HepG2 (cell line): ENCODE measurements at regions not wholly inside any gene's neighbourhood (a gene's known extent, or its start where the extent isn't known, plus 50 kb on each side); places are given as distances from the start of the nearest gene placed in this dataset.

ENCODE experiments used
- ATAC-seq: fragments of 200-7000 bp; cut with Tn5 transposase; 3 replicates; pipeline ENCODE4 v1.9.1; 2020; ENCODE audit warnings: mild to moderate bottlenecking, moderate library complexity
- BruUV-seq: library from RNA; stranded (reverse); fragments of 400-500 nt; replicated peaks from 2 replicates; lab custom pipeline; 2021; lab: Mats Ljungman, UMichigan
- CTCF ChIA-PET: fragments of 300-600 bp; formaldehyde crosslinking; extraction: SDS; loops from one replicate; lab custom pipeline; 2021; ENCODE audit warnings: low total read pairs, inconsistent platforms, low intra/inter-chr PET ratio; lab: Yijun Ruan, JAX
- POLR2A ChIA-PET: fragments of 350-600 bp; sonication (Branson Sonifier 250); formaldehyde crosslinking; loops from one replicate; lab custom pipeline; 2020; ENCODE audit warnings: antibody characterized with exemption, inconsistent platforms; lab: Yijun Ruan, JAX
- DNase-seq: peaks from one replicate; pipeline ENCODE4 v3.0.0-alpha.2; 2015; ENCODE audit warnings: low spot score
- FAIRE-seq: peaks from 3 replicates; lab custom pipeline; 2011; peaks lifted over from hg19 to GRCh38; lab: Jason Lieb, UNC
- H2AFZ ChIP-seq: one replicate; pipeline ENCODE4 v1.6.1; 2011; ENCODE audit warnings: low read length, inconsistent platforms
- H3K27ac ChIP-seq: fragments of 300-600 bp; 3 replicates; pipeline ENCODE4 v1.8.0; 2011; ENCODE audit warnings: mixed run types, mild to moderate bottlenecking, mixed read lengths, low read length, inconsistent platforms; ENCODE audit not compliant: insufficient read depth; ENCODE audit errors: extremely low read length
- H3K27me3 ChIP-seq, 2 experiments: fragments of 200-600 bp in 1 of 2; 2 replicates in 1 of 2; 3 replicates in 1 of 2; pipeline versions ENCODE4 v1.6.0 to v1.8.0; 2011; ENCODE audit warnings: low read length in 2 of 2, mild to moderate bottlenecking in 2 of 2, moderate library complexity in 2 of 2, inconsistent platforms in 1 of 2; ENCODE audit not compliant: insufficient read depth in 2 of 2, control insufficient read depth in 1 of 2
- H3K36me3 ChIP-seq, 2 experiments: fragments of 200-600 bp in 1 of 2; replicated peaks in 1 of 2; 2 replicates in 1 of 2; 3 replicates in 1 of 2; pipeline versions ENCODE4 v1.5.1 to v1.8.0; 2011; ENCODE audit warnings: low read length in 2 of 2, inconsistent platforms in 1 of 2; ENCODE audit not compliant: insufficient read depth in 2 of 2, control insufficient read depth in 1 of 2
- H3K4me1 ChIP-seq: 2 replicates; pipeline ENCODE4 v1.5.1; 2012; ENCODE audit warnings: low read length, inconsistent platforms; ENCODE audit not compliant: insufficient read depth
- H3K4me2 ChIP-seq: 2 replicates; pipeline ENCODE4 v1.6.0; 2011; ENCODE audit warnings: low read depth, low read length, inconsistent platforms
- H3K4me3 ChIP-seq, 3 experiments: fragments of 200-600 bp in 1 of 3; sonication (generic), shearing (Covaris generic) in 1 of 3; replicated peaks in 1 of 3; 2 replicates each; pipeline ENCODE4 v1.5.1; 2011 to 2016; ENCODE audit warnings: low read length in 3 of 3, inconsistent platforms in 2 of 3, low read depth in 2 of 3, mild to moderate bottlenecking in 2 of 3, control low read depth in 1 of 3, mixed read lengths in 1 of 3; ENCODE audit not compliant: insufficient read depth in 1 of 3
- H3K79me2 ChIP-seq: one replicate; pipeline ENCODE4 v1.6.1; 2011; ENCODE audit warnings: low read length, inconsistent platforms; ENCODE audit not compliant: insufficient read depth
- H3K9ac ChIP-seq: 2 replicates; pipeline ENCODE4 v1.6.0; 2011; ENCODE audit warnings: mild to moderate bottlenecking, low read depth, low read length, inconsistent platforms; ENCODE audit not compliant: insufficient read depth
- H3K9me3 ChIP-seq: 2 replicates; pipeline ENCODE4 v1.5.1; 2012; ENCODE audit warnings: mild to moderate bottlenecking, low read length
- H4K20me1 ChIP-seq: 2 replicates; pipeline ENCODE4 v1.6.0; 2011; ENCODE audit warnings: inconsistent platforms, mild to moderate bottlenecking, low read length, moderate library complexity; ENCODE audit not compliant: insufficient read depth
- AHR ChIP-seq: IDR thresholded peaks from 2 replicates; pipeline ENCODE4 v1.6.1; 2018; ENCODE audit warnings: missing genetic modification reagents, missing compliant biosample characterization
- ETV6 ChIP-seq: sonication (generic); formaldehyde crosslinking; conservative IDR thresholded peaks from 2 replicates; pipeline ENCODE4 v1.4.0; 2020; ENCODE audit warnings: missing genetic modification reagents
- HMGA1 ChIP-seq: sonication (generic); formaldehyde crosslinking; conservative IDR thresholded peaks from 2 replicates; pipeline ENCODE4 v1.4.0; 2020; ENCODE audit warnings: missing genetic modification reagents
- NR3C1 ChIP-seq: sonication (generic); formaldehyde crosslinking; IDR thresholded peaks from 2 replicates; pipeline ENCODE4 v1.4.0; 2020; ENCODE audit warnings: missing genetic modification reagents
- PHB2 ChIP-seq: fragments of 450-650 bp; IDR thresholded peaks from 2 replicates; pipeline ENCODE4 v1.6.1; 2018; ENCODE audit not compliant: partially characterized antibody
- SOX13 ChIP-seq, 3 experiments: fragments of 450-650 bp in 1 of 3; sonication (generic) in 1 of 3; formaldehyde crosslinking in 1 of 3; IDR thresholded peaks in 2 of 3; conservative IDR thresholded peaks in 1 of 3; 2 replicates each; pipeline versions ENCODE4 v1.5.0 to v1.6.1; 2016 to 2020; ENCODE audit warnings: antibody characterized with exemption in 1 of 3, mild to moderate bottlenecking in 1 of 3, missing compliant biosample characterization in 1 of 3, missing genetic modification reagents in 1 of 3, moderate library complexity in 1 of 3
- TAF1 ChIP-seq: sonication (generic); formaldehyde crosslinking; IDR thresholded peaks from 2 replicates; pipeline ENCODE4 v1.4.0; 2020; ENCODE audit warnings: missing genetic modification reagents
- U2AF2 ChIP-seq: fragments of 200-400 bp; formaldehyde crosslinking; IDR thresholded peaks from 2 replicates; pipeline ENCODE4 v1.6.1; 2017; ENCODE audit warnings: low read depth, mild to moderate bottlenecking, low read length
- ZFY ChIP-seq: sonication (generic); formaldehyde crosslinking; IDR thresholded peaks from 2 replicates; pipeline ENCODE4 v1.4.0; 2020; ENCODE audit warnings: missing genetic modification reagents
- ZNF138 ChIP-seq: sonication (generic); formaldehyde crosslinking; IDR thresholded peaks from 2 replicates; pipeline ENCODE4 v1.5.0; 2020; ENCODE audit warnings: mild to moderate bottlenecking, low read depth, missing genetic modification reagents
- ZNF484 ChIP-seq: sonication (generic); formaldehyde crosslinking; IDR thresholded peaks from 2 replicates; pipeline ENCODE4 v1.5.1; 2020; ENCODE audit warnings: mild to moderate bottlenecking, low read depth, missing genetic modification reagents, borderline replicate concordance
- ZNF724P ChIP-seq: sonication (generic); formaldehyde crosslinking; IDR thresholded peaks from 2 replicates; pipeline ENCODE4 v1.8.0; 2022; ENCODE audit warnings: missing genetic modification reagents, borderline replicate concordance
- WGBS: methylation state at CpG from one replicate; pipeline ENCODE4 v1.1.6; 2017; ENCODE audit warnings: low lambda C conversion rate; 5-methylcytosine and 5-hydroxymethylcytosine counted together
- in situ Hi-C: cut with HindIII; loops from 2 replicates; pipeline ENCODE4 v1.10.0; 2017; ENCODE audit warnings: low pct_unique_long_range_greater_than_20kb; ENCODE audit not compliant: extremely low pct_ligation_motif_present
- intact Hi-C: fragments of 100-400 bp; cut with micrococcal nuclease; formaldehyde crosslinking; loops from one replicate; pipeline ENCODE4 v1.10.0; 2022; ENCODE audit not compliant: unreplicated experiment
- TF ChIP-seq, protein P1 (sequence below): sonication (generic); formaldehyde crosslinking; IDR thresholded peaks from 2 replicates; pipeline ENCODE4 v1.5.1; 2020; ENCODE audit warnings: missing genetic modification reagents, mild to moderate bottlenecking, borderline replicate concordance

DNA sequence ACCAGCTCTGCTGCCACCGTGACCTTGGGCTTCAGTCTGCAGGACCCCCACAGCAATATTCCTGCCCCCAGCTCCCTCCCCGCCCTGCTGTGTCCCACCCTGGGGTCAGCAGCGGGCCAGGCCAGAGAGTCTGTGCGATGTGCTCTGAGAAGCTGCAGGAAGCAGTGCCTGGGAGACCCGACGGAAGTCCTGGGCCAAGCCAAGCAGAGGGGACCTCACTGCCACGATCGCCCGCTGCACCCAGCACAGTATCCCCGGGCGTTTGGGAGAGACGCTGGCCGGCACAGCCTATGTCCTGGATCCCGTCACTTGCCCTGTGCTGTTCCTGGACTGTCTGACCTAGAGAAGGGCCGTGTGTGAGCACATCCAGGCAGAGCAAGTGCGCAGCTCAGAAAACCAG, 106.6 kb upstream of the TTC34 start:
- Histone ChIP-seq H3K9me3 (no peaks in the 10 kb centered on the region), H3K27me3 (peaks cover 17 to 59% of the 10 kb centered on the region in 2 experiments), H3K79me2 (no peaks in the 10 kb centered on the region), H3K4me3 (no peak overlapping the region), H2AFZ (no peak overlapping the region), H3K36me3 (no peaks in the 10 kb centered on the region), H3K4me2 (no peak overlapping the region), H3K27ac (no peak overlapping the region), H3K4me1 (peaks cover 5% of the 10 kb centered on the region; the same call in 1 of the 2 replicates), H3K9ac (no peak overlapping the region), H4K20me1 (0 out of 2 replicates have a peak, but pooled peaks cover 4% of the 10 kb centered on the region)
- ChIA-PET POLR2A (no interaction called here), CTCF (no interaction called here)
- DNase-seq = no peak
- intact Hi-C loops (no loop called here), in situ Hi-C loops (no loop called here)
- TF ChIP-seq HMGA1 (CRISPR knock-in tag) (no peak), ZNF724P (no peak), U2AF2 (no peak), TAF1 (no peak), PHB2 (no peak), ZNF484 (CRISPR knock-in tag) (no peak), ZNF138 (CRISPR knock-in tag) (no peak), ZFY (CRISPR knock-in tag) (no peak), SOX13 (IDR thresholded peaks at IDR 0.05) (no peak), SOX13 (CRISPR knock-in tag; conservative IDR thresholded peaks at IDR 0.05 in 1 of 2, IDR thresholded peaks at IDR 0.05 in 1 of 2) (no peak), ETV6 (CRISPR knock-in tag) (no peak), NR3C1 (CRISPR knock-in tag) (no peak), AHR (CRISPR knock-in tag) (no peak)
- TF ChIP-seq, protein P1, sequence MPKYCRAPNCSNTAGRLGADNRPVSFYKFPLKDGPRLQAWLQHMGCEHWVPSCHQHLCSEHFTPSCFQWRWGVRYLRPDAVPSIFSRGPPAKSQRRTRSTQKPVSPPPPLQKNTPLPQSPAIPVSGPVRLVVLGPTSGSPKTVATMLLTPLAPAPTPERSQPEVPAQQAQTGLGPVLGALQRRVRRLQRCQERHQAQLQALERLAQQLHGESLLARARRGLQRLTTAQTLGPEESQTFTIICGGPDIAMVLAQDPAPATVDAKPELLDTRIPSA (CRISPR knock-in tag) = no peak
- no CpG with 5 or more reads among the region's 16 CpGs for WGBS
- no peak for FAIRE-seq
- ATAC-seq = no peak
- BruUV-seq = no TSS peak
